ENCODE measurements at regions not wholly inside any gene's neighbourhood (a gene's known extent, or its start where the extent isn't known, plus 50 kb on each side); places are given as distances from the start of the nearest gene placed in this dataset.

DNA sequence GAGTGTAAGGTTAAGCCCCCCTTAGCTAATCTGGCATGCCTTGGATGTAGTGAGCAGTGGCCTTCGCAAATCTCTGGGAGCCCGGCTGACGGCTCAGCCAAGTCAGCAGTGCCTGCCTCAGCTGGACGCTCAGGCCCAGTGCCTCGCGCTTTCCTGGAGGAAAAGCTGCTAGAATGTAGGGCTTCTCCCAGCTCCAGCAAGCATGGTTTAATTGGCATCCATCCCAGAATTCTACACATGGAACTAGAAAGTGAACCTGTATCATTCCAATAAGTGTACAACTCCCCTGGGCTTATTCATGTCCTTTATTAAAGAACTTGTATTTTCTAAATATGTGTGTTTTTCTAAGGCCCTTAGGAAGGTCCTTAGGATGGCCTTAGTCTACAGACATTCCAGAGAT is 287.8 kb upstream of the SHH start:
- TF ChIP-seq CTCF (IDR thresholded peaks at IDR 0.05), result no peak
- no peak for TF ChIP-seq POLR2A (IDR thresholded peaks at IDR 0.05)

Data from esophagus squamous epithelium (tissue), 4 donors.